ENCODE measurements at regions not wholly inside any gene's neighbourhood (a gene's known extent, or its start where the extent isn't known, plus 50 kb on each side); places are given as distances from the start of the nearest gene placed in this dataset.

- no peaks in the 10 kb centered on the region for H3K4me1 ChIP-seq (ENCODE audit: control insufficient read depth, insufficient read depth, low read length)
- peaks cover 0 to 6% of the 10 kb centered on the region in 2 donors for H3K27me3 Mint-ChIP-seq (ENCODE audit: low read depth in 2 of 2)
- TF ChIP-seq CTCF (IDR thresholded peaks at IDR 0.05), result no peak
- no peaks in the 10 kb centered on the region for H3K27me3 ChIP-seq (ENCODE audit: control insufficient read depth, insufficient read depth, low read length)
- intact Hi-C loops (cut with micrococcal nuclease), result no loop called here
- H3K4me1 Mint-ChIP-seq, result peaks cover 0 to 5% of the 10 kb centered on the region in 2 donors
- no peaks in the 10 kb centered on the region for H3K9me3 ChIP-seq (ENCODE audit: control insufficient read depth, insufficient read depth, low read length)
- H3K9me3 Mint-ChIP-seq, result no peaks in the 10 kb centered on the region
- no peaks in the 10 kb centered on the region for H3K36me3 Mint-ChIP-seq
- DNase-seq (no peak), ATAC-seq (no peak)
- no peak overlapping the region for H3K27ac ChIP-seq (ENCODE audit: low read length)
- whole genome bisulfite sequencing (ENCODE audit: insufficient coverage), result 89% methylated on average over 11 of the region's 11 CpGs
- H3K4me3 ChIP-seq (ENCODE audit: low read length), result no peak overlapping the region
- H3K27ac Mint-ChIP-seq, result no peak overlapping the region
- H3K4me3 Mint-ChIP-seq, result no peak overlapping the region
- H3K36me3 ChIP-seq (ENCODE audit: control insufficient read depth, insufficient read depth, low read length), result no peaks in the 10 kb centered on the region
Measured at GRCh38 chr15:72936691-72937679, 115.3 kb upstream of the NEO1 start.

- DNase-seq (no peak), ATAC-seq (no peak)
- H3K27ac Mint-ChIP-seq, result no peak overlapping the region
- H3K4me3 Mint-ChIP-seq, result no peak overlapping the region
- Histone ChIP-seq H3K27me3 (ENCODE audit: control insufficient read depth, insufficient read depth, low read length) (no peaks in the 10 kb centered on the region), H3K4me1 (ENCODE audit: control insufficient read depth, insufficient read depth, low read length) (no peaks in the 10 kb centered on the region), H3K9me3 (ENCODE audit: control insufficient read depth, insufficient read depth, low read length) (no peaks in the 10 kb centered on the region), H3K27ac (ENCODE audit: low read length) (no peak overlapping the region), H3K4me3 (ENCODE audit: low read length) (no peak overlapping the region), H3K36me3 (ENCODE audit: control insufficient read depth, insufficient read depth, low read length) (no peaks in the 10 kb centered on the region)
- no peak for TF ChIP-seq CTCF (IDR thresholded peaks at IDR 0.05)
- intact Hi-C loops (cut with micrococcal nuclease), result no loop called here
- H3K36me3 Mint-ChIP-seq, result no peaks in the 10 kb centered on the region
- 95% methylated on average over 2 of the region's 4 CpGs for WGBS (ENCODE audit: insufficient coverage)
- H3K9me3 Mint-ChIP-seq, result no peaks in the 10 kb centered on the region
- peaks cover 6 to 10% of the 10 kb centered on the region in 2 donors for H3K27me3 Mint-ChIP-seq (ENCODE audit: low read depth in 2 of 2)
- H3K4me1 Mint-ChIP-seq, result peaks cover 0 to 5% of the 10 kb centered on the region in 2 donors
Measured at GRCh38 chr15:72936237-72936636, 116.0 kb upstream of the NEO1 start.

- no peak overlapping the region for H3K27ac ChIP-seq (ENCODE audit: low read length)
- 29% methylated on average over 2 of the region's 2 CpGs for WGBS (ENCODE audit: insufficient coverage)
- H3K4me3 ChIP-seq (ENCODE audit: low read length), result no peak overlapping the region
- H3K4me1 Mint-ChIP-seq, result peaks cover 0 to 5% of the 10 kb centered on the region in 2 donors
- H3K27ac Mint-ChIP-seq, result no peak overlapping the region
- ATAC-seq, result no peak
- no peaks in the 10 kb centered on the region for H3K27me3 ChIP-seq (ENCODE audit: control insufficient read depth, insufficient read depth, low read length)
- no peaks in the 10 kb centered on the region for H3K9me3 Mint-ChIP-seq
- no peaks in the 10 kb centered on the region for H3K36me3 ChIP-seq (ENCODE audit: control insufficient read depth, insufficient read depth, low read length)
- H3K4me3 Mint-ChIP-seq, result no peak overlapping the region
- H3K9me3 ChIP-seq (ENCODE audit: control insufficient read depth, insufficient read depth, low read length), result no peaks in the 10 kb centered on the region
- TF ChIP-seq CTCF (IDR thresholded peaks at IDR 0.05), result no peak
- no peak for DNase-seq
- no peaks in the 10 kb centered on the region for H3K4me1 ChIP-seq (ENCODE audit: control insufficient read depth, insufficient read depth, low read length)
- intact Hi-C loops (cut with micrococcal nuclease), result no loop called here
- peaks cover 7 to 12% of the 10 kb centered on the region in 2 donors for H3K27me3 Mint-ChIP-seq (ENCODE audit: low read depth in 2 of 2)
- no peaks in the 10 kb centered on the region for H3K36me3 Mint-ChIP-seq
Measured at GRCh38 chr15:72935521-72935920, 116.7 kb upstream of the NEO1 start.

All from natural killer cell (primary cell).